ENCODE measurements at regions not wholly inside any gene's neighbourhood (a gene's known extent, or its start where the extent isn't known, plus 50 kb on each side); places are given as distances from the start of the nearest gene placed in this dataset.

DNA sequence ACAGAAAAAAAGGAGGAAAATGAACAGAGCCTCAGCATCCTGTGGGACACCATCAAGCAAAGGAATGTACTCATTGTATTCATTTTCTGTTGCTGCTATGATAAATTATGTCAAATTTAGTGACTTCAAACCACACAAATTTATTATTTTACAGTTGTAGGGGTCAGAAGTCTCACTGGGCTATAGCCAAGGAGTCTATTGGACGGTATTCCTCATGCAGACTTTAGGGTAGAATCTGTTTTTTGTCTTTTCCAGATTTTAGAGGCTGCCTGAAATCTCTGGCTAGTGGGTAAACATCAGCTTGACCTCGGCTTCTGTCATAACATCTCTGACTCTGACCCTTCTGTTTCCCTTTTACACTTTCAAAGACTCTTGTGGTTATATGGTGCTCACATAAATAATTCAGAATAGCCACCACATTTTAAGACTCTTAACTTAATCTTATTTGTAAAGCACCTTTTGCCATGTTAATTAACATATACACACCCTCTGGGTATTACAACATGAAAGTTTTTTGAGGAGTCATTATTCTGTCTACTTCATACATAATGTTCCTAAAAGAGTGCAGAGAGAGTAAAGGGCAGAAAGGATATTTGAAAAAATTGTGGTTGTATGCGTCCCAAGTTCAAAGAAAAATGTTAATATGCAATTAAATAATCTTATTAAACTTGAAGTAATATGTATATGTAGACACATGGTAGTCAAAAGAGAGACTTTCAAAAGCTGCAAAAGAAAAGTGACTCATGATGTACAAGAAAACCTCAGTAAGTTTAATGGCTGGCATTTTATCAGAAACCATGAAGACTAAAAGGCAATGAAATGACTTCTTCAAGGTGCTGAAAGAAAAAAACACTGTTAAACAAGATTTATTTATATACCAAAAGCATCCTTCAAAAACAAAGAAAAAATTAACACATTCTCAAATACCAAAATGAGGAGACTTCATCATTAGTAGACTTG is 70.8 kb upstream of the MEOX2 start:
- no peak overlapping the region for H3K27ac Mint-ChIP-seq (ENCODE audit: low read depth, unreplicated experiment)
- no peak overlapping the region for H3K4me3 Mint-ChIP-seq (ENCODE audit: unreplicated experiment)
- peaks cover 41% of the 10 kb centered on the region for H3K27me3 Mint-ChIP-seq (ENCODE audit: insufficient read depth, unreplicated experiment)
- TF ChIP-seq, protein P1, sequence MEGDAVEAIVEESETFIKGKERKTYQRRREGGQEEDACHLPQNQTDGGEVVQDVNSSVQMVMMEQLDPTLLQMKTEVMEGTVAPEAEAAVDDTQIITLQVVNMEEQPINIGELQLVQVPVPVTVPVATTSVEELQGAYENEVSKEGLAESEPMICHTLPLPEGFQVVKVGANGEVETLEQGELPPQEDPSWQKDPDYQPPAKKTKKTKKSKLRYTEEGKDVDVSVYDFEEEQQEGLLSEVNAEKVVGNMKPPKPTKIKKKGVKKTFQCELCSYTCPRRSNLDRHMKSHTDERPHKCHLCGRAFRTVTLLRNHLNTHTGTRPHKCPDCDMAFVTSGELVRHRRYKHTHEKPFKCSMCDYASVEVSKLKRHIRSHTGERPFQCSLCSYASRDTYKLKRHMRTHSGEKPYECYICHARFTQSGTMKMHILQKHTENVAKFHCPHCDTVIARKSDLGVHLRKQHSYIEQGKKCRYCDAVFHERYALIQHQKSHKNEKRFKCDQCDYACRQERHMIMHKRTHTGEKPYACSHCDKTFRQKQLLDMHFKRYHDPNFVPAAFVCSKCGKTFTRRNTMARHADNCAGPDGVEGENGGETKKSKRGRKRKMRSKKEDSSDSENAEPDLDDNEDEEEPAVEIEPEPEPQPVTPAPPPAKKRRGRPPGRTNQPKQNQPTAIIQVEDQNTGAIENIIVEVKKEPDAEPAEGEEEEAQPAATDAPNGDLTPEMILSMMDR (IDR thresholded peaks at IDR 0.05; ENCODE audit: unreplicated experiment): no peak
- no peaks in the 10 kb centered on the region for H3K9me3 Mint-ChIP-seq (ENCODE audit: unreplicated experiment)
- intact Hi-C loops (cut with micrococcal nuclease): no loop called here
- H3K4me1 Mint-ChIP-seq (ENCODE audit: insufficient read depth, unreplicated experiment): no peaks in the 10 kb centered on the region
- no TSS peak for BruUV-seq (replicated peaks)
- POLR2A ChIA-PET: interaction anchor here (0.6 kb wide), 1 partner anchor 311 kb away, joined by 3 read pairs; no protein-coding TSS in a partner anchor
- H3K36me3 Mint-ChIP-seq (ENCODE audit: insufficient read depth, unreplicated experiment): peaks cover 5% of the 10 kb centered on the region
- CTCF ChIA-PET: no interaction called here
- no peak for DNase-seq (ENCODE audit: unreplicated experiment)

DNA sequence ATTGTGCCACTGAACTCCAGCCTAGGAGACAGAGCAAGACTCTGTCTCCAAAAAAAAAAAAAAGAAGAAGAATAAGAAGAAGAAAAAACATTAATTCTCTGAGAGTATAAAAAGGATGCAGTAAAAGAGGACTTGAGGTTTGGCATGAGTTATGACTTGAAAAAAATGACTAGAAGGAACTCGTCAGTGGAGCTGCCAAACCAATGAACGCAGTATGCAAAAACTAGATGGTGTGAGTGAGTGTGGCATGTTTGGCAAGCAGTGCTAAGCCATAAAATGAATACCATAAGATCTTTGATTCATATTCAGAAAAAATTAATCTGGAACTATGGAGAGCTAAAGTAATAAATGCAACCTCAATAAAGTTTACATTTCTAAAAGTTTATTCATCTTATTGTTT is 68.6 kb upstream of the MEOX2 start:
- no peak overlapping the region for H3K4me3 Mint-ChIP-seq (ENCODE audit: unreplicated experiment)
- ChIA-PET CTCF (interaction anchor here (0.7 to 1.0 kb wide), 2 partner anchors 9 to 735 kb away, joined by 3 read pairs; no protein-coding TSS in a partner anchor), POLR2A (no interaction called here)
- H3K36me3 Mint-ChIP-seq (ENCODE audit: insufficient read depth, unreplicated experiment): peaks cover 5% of the 10 kb centered on the region
- no peak overlapping the region for H3K27ac Mint-ChIP-seq (ENCODE audit: low read depth, unreplicated experiment)
- no peak for DNase-seq (ENCODE audit: unreplicated experiment)
- TF ChIP-seq, protein P1 (IDR thresholded peaks at IDR 0.05; ENCODE audit: unreplicated experiment): no peak
- BruUV-seq (replicated peaks): no TSS peak
- H3K27me3 Mint-ChIP-seq (ENCODE audit: insufficient read depth, unreplicated experiment): peaks cover 52% of the 10 kb centered on the region
- no peaks in the 10 kb centered on the region for H3K9me3 Mint-ChIP-seq (ENCODE audit: unreplicated experiment)
- H3K4me1 Mint-ChIP-seq (ENCODE audit: insufficient read depth, unreplicated experiment): no peaks in the 10 kb centered on the region
- intact Hi-C loops (cut with micrococcal nuclease): no loop called here

DNA sequence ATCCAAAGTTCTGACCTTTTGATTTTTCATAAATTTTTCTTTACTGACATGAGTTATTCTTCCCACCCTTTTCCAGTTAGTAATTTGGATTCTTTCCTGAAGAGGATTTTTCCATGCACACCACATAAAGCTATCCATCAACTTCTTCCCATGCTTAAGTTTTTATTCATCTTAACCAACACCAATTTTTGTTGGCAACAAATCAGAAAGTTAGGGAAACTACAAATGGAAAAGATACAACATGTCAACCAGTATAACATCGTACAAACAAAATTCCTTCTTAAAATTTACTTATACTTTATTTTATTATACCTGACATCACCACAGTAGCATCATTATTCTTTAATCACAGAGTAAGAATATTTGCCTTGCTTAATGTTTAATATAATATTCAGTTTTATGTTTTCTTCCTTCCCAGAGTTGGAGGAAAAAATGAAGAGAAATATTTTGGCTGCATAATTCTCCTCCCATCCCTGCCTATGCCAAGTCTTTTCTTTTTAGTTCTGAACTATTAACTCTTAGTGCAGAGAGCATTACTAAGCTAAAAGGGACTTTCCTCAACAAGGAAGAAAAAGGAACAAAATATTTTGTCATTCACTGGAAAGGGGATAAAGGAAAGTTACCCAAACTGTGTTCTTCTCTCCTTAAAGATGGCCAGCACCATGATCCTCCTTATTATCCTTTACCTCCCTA is 67.5 kb upstream of the MEOX2 start:
- Mint-ChIP-seq H3K9me3 (ENCODE audit: unreplicated experiment) (no peaks in the 10 kb centered on the region), H3K27me3 (ENCODE audit: insufficient read depth, unreplicated experiment) (peaks cover 42% of the 10 kb centered on the region), H3K27ac (ENCODE audit: low read depth, unreplicated experiment) (no peak overlapping the region), H3K4me1 (ENCODE audit: insufficient read depth, unreplicated experiment) (no peaks in the 10 kb centered on the region), H3K36me3 (ENCODE audit: insufficient read depth, unreplicated experiment) (no peaks in the 10 kb centered on the region), H3K4me3 (ENCODE audit: unreplicated experiment) (no peak overlapping the region)
- CTCF ChIA-PET: interaction anchor here (1.2 kb wide), 1 partner anchor 33 kb away, joined by 4 read pairs; no protein-coding TSS in a partner anchor
- POLR2A ChIA-PET: no interaction called here
- TF ChIP-seq, protein P1 (IDR thresholded peaks at IDR 0.05; ENCODE audit: unreplicated experiment): no peak
- no peak for DNase-seq (ENCODE audit: unreplicated experiment)
- BruUV-seq (replicated peaks): no TSS peak
- intact Hi-C loops (cut with micrococcal nuclease): no loop called here

DNA sequence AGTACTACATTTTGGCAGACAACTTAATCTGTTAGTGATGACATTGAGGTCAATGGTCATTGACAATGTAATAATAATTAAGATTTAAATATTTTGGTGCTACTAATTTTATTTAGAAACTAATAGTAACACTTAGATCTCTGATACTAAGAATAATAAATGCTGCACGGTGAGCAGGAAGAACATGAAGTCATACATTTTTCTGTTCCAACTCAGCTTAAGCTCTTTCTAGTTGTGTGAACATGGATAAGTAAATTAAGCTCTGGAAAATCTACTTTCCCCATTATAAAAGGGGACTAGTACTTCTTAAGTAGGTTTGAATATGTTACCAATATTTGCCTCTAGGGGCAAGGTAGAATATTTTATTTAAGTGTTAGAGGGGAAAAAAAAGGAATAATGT is 65.9 kb upstream of the MEOX2 start:
- Mint-ChIP-seq H3K27me3 (ENCODE audit: insufficient read depth, unreplicated experiment) (peaks cover 30% of the 10 kb centered on the region), H3K9me3 (ENCODE audit: unreplicated experiment) (no peaks in the 10 kb centered on the region), H3K4me1 (ENCODE audit: insufficient read depth, unreplicated experiment) (no peaks in the 10 kb centered on the region), H3K27ac (ENCODE audit: low read depth, unreplicated experiment) (no peak overlapping the region), H3K4me3 (ENCODE audit: unreplicated experiment) (no peak overlapping the region), H3K36me3 (ENCODE audit: insufficient read depth, unreplicated experiment) (no peaks in the 10 kb centered on the region)
- no TSS peak for BruUV-seq (replicated peaks)
- intact Hi-C loops (cut with micrococcal nuclease): no loop called here
- ChIA-PET POLR2A (no interaction called here), CTCF (no interaction called here)
- DNase-seq (ENCODE audit: unreplicated experiment): no peak
- TF ChIP-seq, protein P1 (IDR thresholded peaks at IDR 0.05; ENCODE audit: unreplicated experiment): no peak
